HG03045 (cell line): ENCODE measurements at regions not wholly inside any gene's neighbourhood (a gene's known extent, or its start where the extent isn't known, plus 50 kb on each side); places are given as distances from the start of the nearest gene placed in this dataset.

Source experiments
- ATAC-seq: cut with Tn5 transposase; IDR thresholded peaks from one replicate; pipeline ENCODE4 v1.9.1; 2021; ENCODE audit warnings: mild to moderate bottlenecking, moderate library complexity; ENCODE audit not compliant: unreplicated experiment

- ATAC-seq, result no peak
Measured at GRCh38 chr4:136336479-136336878, 1195.8 kb downstream of the PCDH18 start.

GRCh38 chr4:136329042-136329662, 1203.1 kb downstream of the PCDH18 start:
- ATAC-seq, result no peak

GRCh38 chr4:136328131-136328530, 1204.2 kb downstream of the PCDH18 start:
- ATAC-seq, result no peak

GRCh38 chr4:136320465-136320813, 1211.9 kb downstream of the PCDH18 start:
- no peak for ATAC-seq

GRCh38 chr4:136319789-136320464, 1212.4 kb downstream of the PCDH18 start:
- ATAC-seq, result no peak

- ATAC-seq, result no peak
Measured at GRCh38 chr4:136316961-136317360, 1215.3 kb downstream of the PCDH18 start.

GRCh38 chr4:136314686-136315085, 1217.6 kb downstream of the PCDH18 start:
- ATAC-seq, result no peak

GRCh38 chr4:136311774-136312173, 1220.5 kb downstream of the PCDH18 start:
- ATAC-seq, result no peak

- no peak for ATAC-seq
Measured at GRCh38 chr4:136307765-136308164, 1224.5 kb downstream of the PCDH18 start.

GRCh38 chr4:136306361-136306760, 1225.9 kb downstream of the PCDH18 start:
- ATAC-seq, result no peak

- no peak for ATAC-seq
Measured at GRCh38 chr4:136302566-136302965, 1229.7 kb downstream of the PCDH18 start.

GRCh38 chr4:136301749-136302495, 1230.4 kb downstream of the PCDH18 start:
- no peak for ATAC-seq

- ATAC-seq, result no peak
Measured at GRCh38 chr4:136283977-136284376, 1248.3 kb downstream of the PCDH18 start.

- no peak for ATAC-seq
Measured at GRCh38 chr4:136281889-136282288, 1250.4 kb downstream of the PCDH18 start.

- ATAC-seq, result no peak
Measured at GRCh38 chr4:136281307-136281706, 1251.0 kb downstream of the PCDH18 start.

GRCh38 chr4:136277741-136278140, 1254.6 kb downstream of the PCDH18 start:
- ATAC-seq, result no peak

GRCh38 chr4:136246876-136247275, 1285.4 kb downstream of the PCDH18 start:
- no peak for ATAC-seq

- ATAC-seq, result no peak
Measured at GRCh38 chr4:136241221-136241986, 1290.9 kb downstream of the PCDH18 start.

GRCh38 chr4:136227315-136227714, 1305.0 kb downstream of the PCDH18 start:
- no peak for ATAC-seq

- no peak for ATAC-seq
Measured at GRCh38 chr4:136219592-136220125, 1312.6 kb downstream of the PCDH18 start.

GRCh38 chr4:136203199-136203598, 1329.1 kb downstream of the PCDH18 start:
- ATAC-seq, result no peak
